ENCODE measurements at regions not wholly inside any gene's neighbourhood (a gene's known extent, or its start where the extent isn't known, plus 50 kb on each side); places are given as distances from the start of the nearest gene placed in this dataset.

DNA sequence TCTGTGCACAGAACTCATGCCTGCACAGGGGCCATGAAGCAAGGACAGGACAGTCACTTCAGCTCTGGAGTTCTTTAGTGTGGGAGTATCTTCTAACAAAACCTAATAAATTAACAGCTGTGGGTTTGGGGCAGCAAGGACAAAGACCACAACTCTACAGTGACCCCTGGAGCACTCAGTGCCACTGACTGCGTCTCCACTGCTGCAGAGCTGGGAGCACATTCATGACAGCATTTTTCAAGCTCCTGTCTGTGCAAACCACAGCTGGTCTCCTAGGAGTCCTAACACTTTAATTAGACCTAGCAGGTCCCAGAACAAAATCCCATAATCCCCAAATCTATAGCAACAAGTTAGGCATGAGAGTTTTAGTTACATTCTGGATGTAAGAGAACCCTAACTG, 76.5 kb downstream of the RTL9 start:
- TF ChIP-seq, protein P1, sequence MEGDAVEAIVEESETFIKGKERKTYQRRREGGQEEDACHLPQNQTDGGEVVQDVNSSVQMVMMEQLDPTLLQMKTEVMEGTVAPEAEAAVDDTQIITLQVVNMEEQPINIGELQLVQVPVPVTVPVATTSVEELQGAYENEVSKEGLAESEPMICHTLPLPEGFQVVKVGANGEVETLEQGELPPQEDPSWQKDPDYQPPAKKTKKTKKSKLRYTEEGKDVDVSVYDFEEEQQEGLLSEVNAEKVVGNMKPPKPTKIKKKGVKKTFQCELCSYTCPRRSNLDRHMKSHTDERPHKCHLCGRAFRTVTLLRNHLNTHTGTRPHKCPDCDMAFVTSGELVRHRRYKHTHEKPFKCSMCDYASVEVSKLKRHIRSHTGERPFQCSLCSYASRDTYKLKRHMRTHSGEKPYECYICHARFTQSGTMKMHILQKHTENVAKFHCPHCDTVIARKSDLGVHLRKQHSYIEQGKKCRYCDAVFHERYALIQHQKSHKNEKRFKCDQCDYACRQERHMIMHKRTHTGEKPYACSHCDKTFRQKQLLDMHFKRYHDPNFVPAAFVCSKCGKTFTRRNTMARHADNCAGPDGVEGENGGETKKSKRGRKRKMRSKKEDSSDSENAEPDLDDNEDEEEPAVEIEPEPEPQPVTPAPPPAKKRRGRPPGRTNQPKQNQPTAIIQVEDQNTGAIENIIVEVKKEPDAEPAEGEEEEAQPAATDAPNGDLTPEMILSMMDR (IDR thresholded peaks at IDR 0.05; ENCODE audit: low read depth, low read length, missing input control), result no peak
- TF ChIP-seq, protein P2, sequence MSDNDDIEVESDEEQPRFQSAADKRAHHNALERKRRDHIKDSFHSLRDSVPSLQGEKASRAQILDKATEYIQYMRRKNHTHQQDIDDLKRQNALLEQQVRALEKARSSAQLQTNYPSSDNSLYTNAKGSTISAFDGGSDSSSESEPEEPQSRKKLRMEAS (IDR thresholded peaks at IDR 0.05), result no peak
- TF ChIP-seq, protein P3, sequence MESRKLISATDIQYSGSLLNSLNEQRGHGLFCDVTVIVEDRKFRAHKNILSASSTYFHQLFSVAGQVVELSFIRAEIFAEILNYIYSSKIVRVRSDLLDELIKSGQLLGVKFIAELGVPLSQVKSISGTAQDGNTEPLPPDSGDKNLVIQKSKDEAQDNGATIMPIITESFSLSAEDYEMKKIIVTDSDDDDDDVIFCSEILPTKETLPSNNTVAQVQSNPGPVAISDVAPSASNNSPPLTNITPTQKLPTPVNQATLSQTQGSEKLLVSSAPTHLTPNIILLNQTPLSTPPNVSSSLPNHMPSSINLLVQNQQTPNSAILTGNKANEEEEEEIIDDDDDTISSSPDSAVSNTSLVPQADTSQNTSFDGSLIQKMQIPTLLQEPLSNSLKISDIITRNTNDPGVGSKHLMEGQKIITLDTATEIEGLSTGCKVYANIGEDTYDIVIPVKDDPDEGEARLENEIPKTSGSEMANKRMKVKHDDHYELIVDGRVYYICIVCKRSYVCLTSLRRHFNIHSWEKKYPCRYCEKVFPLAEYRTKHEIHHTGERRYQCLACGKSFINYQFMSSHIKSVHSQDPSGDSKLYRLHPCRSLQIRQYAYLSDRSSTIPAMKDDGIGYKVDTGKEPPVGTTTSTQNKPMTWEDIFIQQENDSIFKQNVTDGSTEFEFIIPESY (IDR thresholded peaks at IDR 0.05), result no peak
- TF ChIP-seq, protein P4, sequence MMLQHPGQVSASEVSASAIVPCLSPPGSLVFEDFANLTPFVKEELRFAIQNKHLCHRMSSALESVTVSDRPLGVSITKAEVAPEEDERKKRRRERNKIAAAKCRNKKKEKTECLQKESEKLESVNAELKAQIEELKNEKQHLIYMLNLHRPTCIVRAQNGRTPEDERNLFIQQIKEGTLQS (IDR thresholded peaks at IDR 0.05), result no peak
- TF ChIP-seq RAD21 (IDR thresholded peaks at IDR 0.05) (no peak), HNF4G (IDR thresholded peaks at IDR 0.05) (no peak), SP1 (IDR thresholded peaks at IDR 0.05) (no peak), TAF1 (conservative IDR thresholded peaks at IDR 0.05) (no peak), GABPA (IDR thresholded peaks at IDR 0.05 in 1 of 2, conservative IDR thresholded peaks at IDR 0.05 in 1 of 2) (no peak)
- TF ChIP-seq, protein P5, sequence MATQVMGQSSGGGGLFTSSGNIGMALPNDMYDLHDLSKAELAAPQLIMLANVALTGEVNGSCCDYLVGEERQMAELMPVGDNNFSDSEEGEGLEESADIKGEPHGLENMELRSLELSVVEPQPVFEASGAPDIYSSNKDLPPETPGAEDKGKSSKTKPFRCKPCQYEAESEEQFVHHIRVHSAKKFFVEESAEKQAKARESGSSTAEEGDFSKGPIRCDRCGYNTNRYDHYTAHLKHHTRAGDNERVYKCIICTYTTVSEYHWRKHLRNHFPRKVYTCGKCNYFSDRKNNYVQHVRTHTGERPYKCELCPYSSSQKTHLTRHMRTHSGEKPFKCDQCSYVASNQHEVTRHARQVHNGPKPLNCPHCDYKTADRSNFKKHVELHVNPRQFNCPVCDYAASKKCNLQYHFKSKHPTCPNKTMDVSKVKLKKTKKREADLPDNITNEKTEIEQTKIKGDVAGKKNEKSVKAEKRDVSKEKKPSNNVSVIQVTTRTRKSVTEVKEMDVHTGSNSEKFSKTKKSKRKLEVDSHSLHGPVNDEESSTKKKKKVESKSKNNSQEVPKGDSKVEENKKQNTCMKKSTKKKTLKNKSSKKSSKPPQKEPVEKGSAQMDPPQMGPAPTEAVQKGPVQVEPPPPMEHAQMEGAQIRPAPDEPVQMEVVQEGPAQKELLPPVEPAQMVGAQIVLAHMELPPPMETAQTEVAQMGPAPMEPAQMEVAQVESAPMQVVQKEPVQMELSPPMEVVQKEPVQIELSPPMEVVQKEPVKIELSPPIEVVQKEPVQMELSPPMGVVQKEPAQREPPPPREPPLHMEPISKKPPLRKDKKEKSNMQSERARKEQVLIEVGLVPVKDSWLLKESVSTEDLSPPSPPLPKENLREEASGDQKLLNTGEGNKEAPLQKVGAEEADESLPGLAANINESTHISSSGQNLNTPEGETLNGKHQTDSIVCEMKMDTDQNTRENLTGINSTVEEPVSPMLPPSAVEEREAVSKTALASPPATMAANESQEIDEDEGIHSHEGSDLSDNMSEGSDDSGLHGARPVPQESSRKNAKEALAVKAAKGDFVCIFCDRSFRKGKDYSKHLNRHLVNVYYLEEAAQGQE (IDR thresholded peaks at IDR 0.05), result no peak
